LNCaP clone FGC (cell line): ENCODE measurements at regions not wholly inside any gene's neighbourhood (a gene's known extent, or its start where the extent isn't known, plus 50 kb on each side); places are given as distances from the start of the nearest gene placed in this dataset.
"Not testable (repeated sequence)": the region's sequence is repeated elsewhere in the genome, so short reads cannot be mapped to it uniquely, and the experiment has no call there.

Experiments
- DNase-seq: peaks from one replicate; pipeline ENCODE4 v3.0.0-alpha.2; 2011; ENCODE audit warnings: low read depth
- H3K4me3 ChIP-seq: 2 replicates; pipeline ENCODE4 v1.5.1; 2011; ENCODE audit warnings: mild to moderate bottlenecking, low read depth, low read length, control low read depth

GRCh38 chr7:150192541-150192940 lies 130.6 kb upstream of the LRRC61 start:
- H3K4me3 ChIP-seq, DNase-seq: not testable (repeated sequence)

DNA sequence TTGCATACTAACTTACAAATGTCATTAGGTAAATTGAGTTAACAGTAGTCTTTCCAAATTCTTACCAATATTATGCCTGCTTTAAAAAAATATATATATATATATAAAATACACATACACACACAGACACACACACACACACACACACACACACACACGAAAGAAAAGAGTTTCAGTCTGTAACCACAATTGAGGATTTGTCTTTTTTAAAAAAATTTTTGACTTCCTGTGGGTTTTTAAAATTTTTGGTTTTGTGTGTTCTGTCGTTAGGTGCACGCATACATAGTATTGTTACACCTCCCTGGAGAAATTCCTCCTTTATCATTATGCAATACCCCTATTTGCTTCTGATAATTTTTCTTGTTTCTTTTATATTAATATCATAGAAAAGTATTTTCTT lies 129.3 kb upstream of the LRRC61 start:
- not testable (repeated sequence) for DNase-seq

More for the DNA sequence above, 129.3 kb upstream of the LRRC61 start:
- not testable (repeated sequence) for H3K4me3 ChIP-seq
